ENCODE measurements at regions not wholly inside any gene's neighbourhood (a gene's known extent, or its start where the extent isn't known, plus 50 kb on each side); places are given as distances from the start of the nearest gene placed in this dataset.
A peak's percentile ranks its signal among the peaks of the same experiment; 100 is the strongest.
"Not testable (repeated sequence)": the region's sequence is repeated elsewhere in the genome, so short reads cannot be mapped to it uniquely, and the experiment has no call there.

GRCh38 chr12:4830556-4831210, 79.0 kb upstream of the KCNA1 start:
- no peak for TF ChIP-seq CTCF (IDR thresholded peaks at IDR 0.05; ENCODE audit: borderline replicate concordance, insufficient read depth, low read depth, low read length)
- no peak overlapping the region for H3K4me3 ChIP-seq (ENCODE audit: low read depth, low read length)

DNA sequence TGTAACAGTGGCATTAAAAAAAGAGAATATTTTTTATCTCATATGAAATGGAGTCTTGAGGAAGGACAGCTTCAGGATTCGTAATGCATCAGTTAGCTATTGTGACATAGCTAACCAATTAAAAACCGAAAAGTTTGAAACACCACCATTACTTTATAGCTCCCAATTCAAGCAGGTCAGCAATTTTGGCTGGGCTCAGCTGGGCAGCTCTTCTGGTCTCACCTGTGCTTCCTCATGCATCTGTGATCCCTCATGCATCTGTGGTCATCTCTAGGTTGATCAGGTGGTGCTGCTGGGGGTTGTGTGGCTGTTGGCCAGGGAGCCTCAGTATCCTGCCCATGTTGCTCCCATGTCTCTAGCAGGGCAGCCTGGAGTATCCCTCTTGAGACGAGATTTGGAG, 76.7 kb upstream of the KCNA1 start:
- H3K4me3 ChIP-seq (ENCODE audit: low read depth, low read length) = no peak overlapping the region
- TF ChIP-seq CTCF (IDR thresholded peaks at IDR 0.05; ENCODE audit: borderline replicate concordance, insufficient read depth, low read depth, low read length) = no peak

- H3K4me3 ChIP-seq (ENCODE audit: low read depth, low read length) = no peak overlapping the region
- TF ChIP-seq CTCF (IDR thresholded peaks at IDR 0.05; ENCODE audit: borderline replicate concordance, insufficient read depth, low read depth, low read length) = no peak
Observed at GRCh38 chr12:4833524-4833923, 76.2 kb upstream of the KCNA1 start.

GRCh38 chr12:4842401-4842800, 67.3 kb upstream of the KCNA1 start:
- not testable (repeated sequence) for H3K4me3 ChIP-seq (ENCODE audit: low read depth, low read length)

DNA sequence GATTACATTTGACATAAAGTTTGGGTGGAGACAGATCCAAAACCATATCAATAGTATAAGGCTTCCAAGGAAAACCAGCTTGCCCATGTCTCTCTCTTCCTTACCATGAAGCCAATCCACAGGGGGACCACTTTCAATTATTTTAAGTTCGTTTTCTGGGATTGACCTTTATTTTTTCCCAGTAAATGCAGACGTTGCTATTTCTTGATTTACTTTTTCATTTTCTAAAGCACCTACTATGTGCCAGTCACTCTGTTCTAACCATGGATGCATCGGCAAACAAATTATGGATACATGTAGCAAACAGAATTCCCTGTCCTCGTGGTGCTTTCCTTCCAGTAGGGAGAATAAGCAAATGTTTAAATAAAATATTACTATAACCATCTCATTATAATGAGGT, 65.8 kb upstream of the KCNA1 start:
- TF ChIP-seq CTCF (IDR thresholded peaks at IDR 0.05; ENCODE audit: borderline replicate concordance, insufficient read depth, low read depth, low read length) = no peak
- H3K4me3 ChIP-seq (ENCODE audit: low read depth, low read length) = no peak overlapping the region

DNA sequence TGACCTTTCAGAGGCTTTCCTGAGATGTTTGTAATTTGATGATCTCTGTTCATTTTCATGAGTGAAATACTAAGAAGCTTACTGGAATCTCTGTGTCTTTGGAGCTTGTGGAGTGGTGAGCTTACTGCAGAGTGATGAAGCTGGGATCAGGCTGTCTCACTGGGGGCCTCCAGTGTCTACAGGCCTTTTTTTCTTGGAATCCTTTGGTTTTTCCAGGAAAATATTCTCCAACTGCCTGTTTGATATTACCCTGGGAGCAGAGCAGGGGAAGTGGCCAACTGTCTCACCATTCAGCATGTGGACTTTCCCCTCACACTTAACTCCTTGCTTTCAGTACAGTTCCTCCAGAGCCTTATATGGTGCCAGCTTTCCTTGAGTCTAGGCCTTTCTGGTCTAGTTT, 62.0 kb upstream of the KCNA1 start:
- no peak overlapping the region for H3K4me3 ChIP-seq (ENCODE audit: low read depth, low read length)
- TF ChIP-seq CTCF (IDR thresholded peaks at IDR 0.05; ENCODE audit: borderline replicate concordance, insufficient read depth, low read depth, low read length) = no peak

DNA sequence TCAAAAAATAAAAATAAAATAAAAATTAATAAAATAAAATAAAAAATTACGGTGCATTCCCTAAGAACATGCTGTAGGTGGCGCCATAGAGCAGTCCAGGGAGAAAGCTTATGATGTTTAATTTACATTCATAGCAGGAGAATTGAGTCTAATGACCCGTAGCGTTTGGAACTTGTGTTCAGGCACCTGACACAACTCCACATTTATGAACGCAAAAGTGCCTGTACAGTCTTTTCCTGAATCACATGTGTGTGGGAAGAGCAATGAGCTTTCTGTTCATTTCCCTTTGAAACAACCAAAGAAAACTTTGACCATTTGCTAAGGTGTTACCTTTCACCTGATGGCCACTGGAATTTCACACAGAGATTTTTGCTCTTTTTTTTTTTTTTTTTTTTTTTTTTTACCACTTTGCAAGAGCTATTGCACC, 60.6 kb upstream of the KCNA1 start:
- no peak overlapping the region for H3K4me3 ChIP-seq (ENCODE audit: low read depth, low read length)

More for the DNA sequence above, 60.6 kb upstream of the KCNA1 start:
- TF ChIP-seq CTCF (IDR thresholded peaks at IDR 0.05; ENCODE audit: borderline replicate concordance, insufficient read depth, low read depth, low read length) = peak; percentile 64
